ENCODE measurements at regions not wholly inside any gene's neighbourhood (a gene's known extent, or its start where the extent isn't known, plus 50 kb on each side); places are given as distances from the start of the nearest gene placed in this dataset.

GRCh38 chr12:104834607-104835006 is 123.5 kb downstream of the SLC41A2 start:
- TF ChIP-seq CTCF (IDR thresholded peaks at IDR 0.05; ENCODE audit: poor library complexity) (no peak), EZH2 (IDR thresholded peaks at IDR 0.05; ENCODE audit: borderline replicate concordance) (no peak), EZH2phosphoT487 (IDR thresholded peaks at IDR 0.05; ENCODE audit: low read depth, severe bottlenecking, unreplicated experiment) (no peak)
